ENCODE measurements at regions not wholly inside any gene's neighbourhood (a gene's known extent, or its start where the extent isn't known, plus 50 kb on each side); places are given as distances from the start of the nearest gene placed in this dataset.

GRCh38 chr3:621714-622113, 425.2 kb downstream of the CHL1 start:
- Histone ChIP-seq H3K27me3 (ENCODE audit: low read length) (no peaks in the 10 kb centered on the region), H3K27ac (ENCODE audit: low read depth, low read length) (no peak overlapping the region)

GRCh38 chr3:622314-622713, 425.8 kb downstream of the CHL1 start:
- Histone ChIP-seq H3K4me3 (ENCODE audit: insufficient read depth, low read length, poor library complexity, severe bottlenecking) (no peak overlapping the region), H4K20me1 (ENCODE audit: low read depth, low read length) (no peaks in the 10 kb centered on the region), H2AFZ (ENCODE audit: low read depth, low read length, severe bottlenecking) (no peak overlapping the region), H3F3A (ENCODE audit: insufficient read depth) (no peaks in the 10 kb centered on the region), H3K9me3 (ENCODE audit: insufficient read depth, low read length) (no peaks in the 10 kb centered on the region), H3K9me2 (replicated peaks; ENCODE audit: insufficient read depth, low read length) (no peaks in the 10 kb centered on the region), H3K79me2 (ENCODE audit: insufficient read depth, low read length) (no peaks in the 10 kb centered on the region), H3K9ac (ENCODE audit: low read length) (no peak overlapping the region), H3K36me3 (ENCODE audit: low read length) (no peaks in the 10 kb centered on the region), H3K4me2 (ENCODE audit: low read depth, low read length, poor library complexity, severe bottlenecking) (no peak overlapping the region), H3K27ac (ENCODE audit: low read depth, low read length) (no peak overlapping the region), H3K27me3 (ENCODE audit: low read length) (no peaks in the 10 kb centered on the region)
- TF ChIP-seq, protein P1, sequence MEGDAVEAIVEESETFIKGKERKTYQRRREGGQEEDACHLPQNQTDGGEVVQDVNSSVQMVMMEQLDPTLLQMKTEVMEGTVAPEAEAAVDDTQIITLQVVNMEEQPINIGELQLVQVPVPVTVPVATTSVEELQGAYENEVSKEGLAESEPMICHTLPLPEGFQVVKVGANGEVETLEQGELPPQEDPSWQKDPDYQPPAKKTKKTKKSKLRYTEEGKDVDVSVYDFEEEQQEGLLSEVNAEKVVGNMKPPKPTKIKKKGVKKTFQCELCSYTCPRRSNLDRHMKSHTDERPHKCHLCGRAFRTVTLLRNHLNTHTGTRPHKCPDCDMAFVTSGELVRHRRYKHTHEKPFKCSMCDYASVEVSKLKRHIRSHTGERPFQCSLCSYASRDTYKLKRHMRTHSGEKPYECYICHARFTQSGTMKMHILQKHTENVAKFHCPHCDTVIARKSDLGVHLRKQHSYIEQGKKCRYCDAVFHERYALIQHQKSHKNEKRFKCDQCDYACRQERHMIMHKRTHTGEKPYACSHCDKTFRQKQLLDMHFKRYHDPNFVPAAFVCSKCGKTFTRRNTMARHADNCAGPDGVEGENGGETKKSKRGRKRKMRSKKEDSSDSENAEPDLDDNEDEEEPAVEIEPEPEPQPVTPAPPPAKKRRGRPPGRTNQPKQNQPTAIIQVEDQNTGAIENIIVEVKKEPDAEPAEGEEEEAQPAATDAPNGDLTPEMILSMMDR (IDR thresholded peaks at IDR 0.05; ENCODE audit: insufficient read depth, low read length, poor library complexity, severe bottlenecking), result no peak
- TF ChIP-seq EZH2phosphoT487 (conservative IDR thresholded peaks at IDR 0.05; ENCODE audit: low read length), result no peak

More at GRCh38 chr3:621714-622113, 425.2 kb downstream of the CHL1 start:
- no peaks in the 10 kb centered on the region for H3K79me2 ChIP-seq (ENCODE audit: insufficient read depth, low read length)
- TF ChIP-seq EZH2phosphoT487 (conservative IDR thresholded peaks at IDR 0.05; ENCODE audit: low read length), result no peak
- TF ChIP-seq, protein P1 (IDR thresholded peaks at IDR 0.05; ENCODE audit: insufficient read depth, low read length, poor library complexity, severe bottlenecking), result no peak
- no peaks in the 10 kb centered on the region for H3K9me3 ChIP-seq (ENCODE audit: insufficient read depth, low read length)
- H3K36me3 ChIP-seq (ENCODE audit: low read length), result no peaks in the 10 kb centered on the region
- H2AFZ ChIP-seq (ENCODE audit: low read depth, low read length, severe bottlenecking), result no peak overlapping the region
- H3K9ac ChIP-seq (ENCODE audit: low read length), result no peak overlapping the region
- no peaks in the 10 kb centered on the region for H4K20me1 ChIP-seq (ENCODE audit: low read depth, low read length)
- H3K9me2 ChIP-seq (replicated peaks; ENCODE audit: insufficient read depth, low read length), result no peaks in the 10 kb centered on the region
- H3K4me3 ChIP-seq (ENCODE audit: insufficient read depth, low read length, poor library complexity, severe bottlenecking), result no peak overlapping the region
- no peak overlapping the region for H3K4me2 ChIP-seq (ENCODE audit: low read depth, low read length, poor library complexity, severe bottlenecking)
- H3F3A ChIP-seq (ENCODE audit: insufficient read depth), result no peaks in the 10 kb centered on the region

DNA sequence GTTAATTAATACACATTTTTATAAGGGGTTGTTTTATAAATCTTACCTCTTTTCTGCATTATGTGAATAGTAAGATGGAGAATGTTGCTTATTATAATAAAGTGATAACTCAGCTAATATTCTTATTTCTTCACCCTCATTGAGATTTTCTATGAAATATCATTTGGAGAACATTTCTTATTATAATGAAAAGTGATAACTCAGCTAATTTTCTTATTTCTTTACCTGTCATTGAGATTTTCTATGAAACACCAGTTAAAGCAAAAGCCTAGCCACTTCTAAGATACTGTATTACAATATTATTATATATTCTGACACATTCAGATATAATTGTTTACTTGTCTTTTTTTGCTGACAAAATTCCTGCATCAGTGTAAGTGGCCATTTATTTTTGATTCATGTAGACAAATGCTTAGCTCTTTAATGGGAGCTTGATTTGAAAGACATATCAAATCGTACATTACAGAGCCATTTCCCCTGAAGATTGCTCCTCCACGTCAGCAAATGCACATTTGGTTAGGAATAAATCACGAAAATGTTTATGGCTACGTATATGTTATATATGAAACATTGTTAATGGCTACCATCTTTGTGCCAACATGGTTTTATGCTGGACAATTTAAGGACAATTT, 427.5 kb downstream of the CHL1 start:
- H3K27me3 ChIP-seq (ENCODE audit: low read length), result no peaks in the 10 kb centered on the region
- no peaks in the 10 kb centered on the region for H3F3A ChIP-seq (ENCODE audit: insufficient read depth)
- H3K36me3 ChIP-seq (ENCODE audit: low read length), result no peaks in the 10 kb centered on the region
- H2AFZ ChIP-seq (ENCODE audit: low read depth, low read length, severe bottlenecking), result no peak overlapping the region
- no peak overlapping the region for H3K4me3 ChIP-seq (ENCODE audit: insufficient read depth, low read length, poor library complexity, severe bottlenecking)
- no peak overlapping the region for H3K4me2 ChIP-seq (ENCODE audit: low read depth, low read length, poor library complexity, severe bottlenecking)
- TF ChIP-seq, protein P1 (IDR thresholded peaks at IDR 0.05; ENCODE audit: insufficient read depth, low read length, poor library complexity, severe bottlenecking), result no peak
- no peak for TF ChIP-seq EZH2phosphoT487 (conservative IDR thresholded peaks at IDR 0.05; ENCODE audit: low read length)
- H3K79me2 ChIP-seq (ENCODE audit: insufficient read depth, low read length), result no peaks in the 10 kb centered on the region
- H3K9me3 ChIP-seq (ENCODE audit: insufficient read depth, low read length), result no peaks in the 10 kb centered on the region
- no peaks in the 10 kb centered on the region for H3K9me2 ChIP-seq (replicated peaks; ENCODE audit: insufficient read depth, low read length)
- no peak overlapping the region for H3K9ac ChIP-seq (ENCODE audit: low read length)
- H4K20me1 ChIP-seq (ENCODE audit: low read depth, low read length), result no peaks in the 10 kb centered on the region
- H3K27ac ChIP-seq (ENCODE audit: low read depth, low read length), result no peak overlapping the region
